IMR-90 (cell line): ENCODE measurements at regions not wholly inside any gene's neighbourhood (a gene's known extent, or its start where the extent isn't known, plus 50 kb on each side); places are given as distances from the start of the nearest gene placed in this dataset.

Source experiments
- ATAC-seq: fragments of 200-7000 bp; cut with Tn5 transposase; 2 replicates; pipeline ENCODE4 v1.9.1; 2020; ENCODE audit warnings: low read depth, mild to moderate bottlenecking, moderate library complexity
- BruUV-seq: library from RNA; stranded (reverse); fragments of 400-500 nt; replicated peaks from 2 replicates; lab custom pipeline; 2021; lab: Mats Ljungman, UMichigan
- CTCF ChIA-PET: fragments of 300-600 bp; formaldehyde crosslinking; extraction: SDS; loops from one replicate; lab custom pipeline; 2021; ENCODE audit warnings: antibody characterized with exemption; lab: Yijun Ruan, JAX
- POLR2A ChIA-PET: fragments of 300-600 bp; sonication (Branson Sonifier 250); formaldehyde crosslinking; loops from one replicate; lab custom pipeline; 2022; ENCODE audit warnings: antibody characterized with exemption; ENCODE audit not compliant: unreplicated experiment; lab: Charles Lee
- DNase-seq: peaks from one replicate; pipeline ENCODE4 v3.0.0; 2013
- H2AFZ ChIP-seq: replicated peaks from 2 replicates; pipeline ENCODE3; 2013; ENCODE audit warnings: low read length, mild to moderate bottlenecking; ENCODE audit not compliant: poor library complexity
- H2AK5ac ChIP-seq: 2 replicates; pipeline ENCODE4 v1.6.1; 2013; ENCODE audit warnings: low read depth, low read length, inconsistent platforms
- H2AK9ac ChIP-seq: replicated peaks from 2 replicates; pipeline ENCODE3; 2013; ENCODE audit warnings: mild to moderate bottlenecking, low read depth, low read length, moderate library complexity; ENCODE audit not compliant: poor library complexity
- H2BK120ac ChIP-seq: 2 replicates; pipeline ENCODE4 v1.6.1; 2013; ENCODE audit warnings: low read depth, low read length, inconsistent platforms
- H2BK15ac ChIP-seq: 3 replicates; pipeline ENCODE4 v1.6.1; 2013; ENCODE audit warnings: low read depth, low read length, inconsistent platforms
- H2BK20ac ChIP-seq: 2 replicates; pipeline ENCODE4 v1.6.1; 2013; ENCODE audit warnings: low read depth, mild to moderate bottlenecking, inconsistent platforms, low read length, moderate library complexity
- H2BK5ac ChIP-seq: 2 replicates; pipeline ENCODE4 v1.6.1; 2013; ENCODE audit warnings: mild to moderate bottlenecking, low read depth, low read length, inconsistent platforms; ENCODE audit not compliant: poor library complexity, severe bottlenecking
- H3K14ac ChIP-seq: replicated peaks from 2 replicates; pipeline ENCODE4 v1.6.1; 2013; ENCODE audit warnings: low read depth, low read length, inconsistent platforms
- H3K18ac ChIP-seq: 2 replicates; pipeline ENCODE4 v1.6.1; 2013; ENCODE audit warnings: low read depth, low read length, control low read depth
- H3K23ac ChIP-seq: 2 replicates; pipeline ENCODE4 v1.6.1; 2013; ENCODE audit warnings: low read depth, low read length, inconsistent platforms
- H3K27ac ChIP-seq: 2 replicates; pipeline ENCODE4 v1.5.1; 2013; ENCODE audit warnings: mild to moderate bottlenecking, control low read depth, low read length; ENCODE audit not compliant: insufficient read depth
- H3K27me3 ChIP-seq: 2 replicates; pipeline ENCODE4 v1.6.1; 2013; ENCODE audit warnings: low read length; ENCODE audit not compliant: control insufficient read depth, insufficient read depth
- H3K36me3 ChIP-seq: 2 replicates; pipeline ENCODE4 v1.6.1; 2013; ENCODE audit warnings: low read length, mixed read lengths; ENCODE audit not compliant: control insufficient read depth, insufficient read depth
- H3K4ac ChIP-seq: 2 replicates; pipeline ENCODE4 v1.6.1; 2013; ENCODE audit warnings: low read depth, low read length, inconsistent platforms
- H3K4me1 ChIP-seq: 2 replicates; pipeline ENCODE4 v1.6.1; 2013; ENCODE audit warnings: low read length, mixed read lengths; ENCODE audit not compliant: control insufficient read depth, insufficient read depth
- H3K4me2 ChIP-seq: 2 replicates; pipeline ENCODE4 v1.6.1; 2013; ENCODE audit warnings: low read depth, mild to moderate bottlenecking, control low read depth, low read length, moderate library complexity
- H3K4me3 ChIP-seq: 2 replicates; pipeline ENCODE4 v1.5.1; 2013; ENCODE audit warnings: low read depth, mild to moderate bottlenecking, control low read depth, low read length, moderate library complexity; ENCODE audit not compliant: insufficient read depth
- H3K56ac ChIP-seq: 2 replicates; pipeline ENCODE4 v1.6.1; 2013; ENCODE audit warnings: low read length, inconsistent platforms; ENCODE audit not compliant: insufficient read depth; ENCODE audit errors: extremely low read depth
- H3K79me1 ChIP-seq, 2 experiments: 2 replicates each; pipeline ENCODE4 v1.6.1; 2013; ENCODE audit warnings: low read length in 2 of 2, inconsistent platforms in 1 of 2, low read depth in 1 of 2
- H3K9ac ChIP-seq: 2 replicates; pipeline ENCODE4 v1.6.1; 2013; ENCODE audit warnings: low read depth, low read length, control low read depth
- H3K9me1 ChIP-seq: 2 replicates; pipeline ENCODE4 v1.6.1; 2013; ENCODE audit warnings: low read length, inconsistent platforms; ENCODE audit not compliant: insufficient read depth
- H3K9me3 ChIP-seq: 2 replicates; pipeline ENCODE4 v1.6.1; 2013; ENCODE audit warnings: low read length; ENCODE audit not compliant: control insufficient read depth, insufficient read depth
- H4K20me1 ChIP-seq: 2 replicates; pipeline ENCODE4 v1.6.1; 2013; ENCODE audit warnings: low read length, inconsistent platforms; ENCODE audit not compliant: insufficient read depth
- H4K5ac ChIP-seq: 2 replicates; pipeline ENCODE4 v1.6.1; 2013; ENCODE audit warnings: mild to moderate bottlenecking, low read depth, low read length, control low read depth
- H4K8ac ChIP-seq, 2 experiments: 2 replicates each; pipeline ENCODE4 v1.6.1; 2013; ENCODE audit warnings: low read depth in 2 of 2, low read length in 2 of 2, control low read depth in 1 of 2, inconsistent platforms in 1 of 2
- H4K91ac ChIP-seq: 2 replicates; pipeline ENCODE4 v1.6.1; 2013; ENCODE audit warnings: low read depth, low read length, inconsistent platforms; ENCODE audit not compliant: insufficient read depth
- CEBPB ChIP-seq: IDR thresholded peaks from 2 replicates; pipeline ENCODE4 v1.6.1; 2012; ENCODE audit warnings: low read depth, low read length, improper control_type of control experiment
- NFE2L2 ChIP-seq: fragments of 150-350 bp; IDR thresholded peaks from 2 replicates; pipeline ENCODE4 v1.6.1; 2016; ENCODE audit warnings: low read depth, mild to moderate bottlenecking, low read length
- WGBS, 2 experiments: methylation state at CpG; one replicate each; pipeline versions ENCODE4 v1.1.5 to v1.1.7; 2013; ENCODE audit warnings: missing lambda C conversion rate in 2 of 2; ENCODE audit not compliant: insufficient read length in 1 of 2; ENCODE audit errors: extremely low coverage in 2 of 2; 5-methylcytosine and 5-hydroxymethylcytosine counted together
- dilution Hi-C: fragments of 300-500 bp; cut with HindIII; formaldehyde crosslinking; loops from one replicate; pipeline ENCODE4 v1.14.3; 2018; ENCODE audit warnings: low sequenced_read_pairs; ENCODE audit not compliant: unreplicated experiment
- in situ Hi-C: fragments of 300-500 bp; cut with MboI; formaldehyde crosslinking; loops from 3 replicates; pipeline ENCODE4 v1.14.3; 2019; ENCODE audit warnings: low sequenced_read_pairs, inconsistent platforms, mixed read lengths
- intact Hi-C: fragments of 100-400 bp; cut with micrococcal nuclease; formaldehyde crosslinking; loops from 2 replicates; pipeline ENCODE4 v1.10.0; 2022

- H2BK120ac ChIP-seq, result peak overlapping the region; percentile 66
- BruUV-seq, result no TSS peak
These were observed 174.0 kb upstream of the IL12B start for GRCh38 chr5:159504106-159504856.

More at GRCh38 chr5:159504106-159504856, 174.0 kb upstream of the IL12B start:
- peak; percentile 21 for ATAC-seq
- Histone ChIP-seq H2BK20ac (0 out of 2 replicates have a peak overlapping the region, but pooled peaks have one; percentile 48), H3K79me1 (no peaks in the 10 kb centered on the region), H3K4ac (0 out of 2 replicates have a peak overlapping the region, but pooled peaks have one; percentile 34), H3K9me3 (no peaks in the 10 kb centered on the region), H4K8ac (peak overlapping the region; percentile 9 to 56; a peak in 1 of 4 replicates), H3K14ac (no peak overlapping the region), H3K4me2 (peak overlapping the region; percentile 28), H3K27ac (peak overlapping the region; percentile 46; the same call in 1 of the 2 replicates), H3K9ac (no peak overlapping the region), H3K23ac (no peak overlapping the region), H3K4me3 (no peak overlapping the region), H3K4me1 (peaks cover 8% of the 10 kb centered on the region), H2AK9ac (peak overlapping the region; percentile 48), H2BK15ac (no peak overlapping the region), H3K18ac (no peak overlapping the region; the same call in 1 of the 2 replicates), H2AK5ac (no peak overlapping the region), H3K56ac (no peak overlapping the region), H4K5ac (no peak overlapping the region), H4K91ac (0 out of 2 replicates have a peak overlapping the region, but pooled peaks have one; percentile 10), H2AFZ (peak overlapping the region; percentile 80), H4K20me1 (no peaks in the 10 kb centered on the region), H2BK5ac (peak overlapping the region; percentile 2), H3K27me3 (no peaks in the 10 kb centered on the region; the same call in 1 of the 2 replicates), H3K9me1 (peaks cover 11% of the 10 kb centered on the region), H3K36me3 (no peaks in the 10 kb centered on the region)
- ChIA-PET POLR2A (no interaction called here), CTCF (interaction anchor here (1.0 to 1.2 kb wide), 2 partner anchors 8 to 60 kb away, joined by 3 to 4 read pairs; no protein-coding TSS in a partner anchor)
- intact Hi-C loops, result no loop called here
- no peak for TF ChIP-seq NFE2L2
- peak; percentile 69; the same call in 1 of the 2 replicates for TF ChIP-seq CEBPB
- dilution Hi-C loops, result no loop called here
- in situ Hi-C loops, result no loop called here
- no CpG with 5 or more reads among the region's 2 CpGs for WGBS, 2 experiments
- peak; percentile 45 for DNase-seq
